Liver (tissue), 3 donors: ENCODE measurements at regions not wholly inside any gene's neighbourhood (a gene's known extent, or its start where the extent isn't known, plus 50 kb on each side); places are given as distances from the start of the nearest gene placed in this dataset.

Source experiments
- CTCF ChIP-seq: fragments of 150-350 bp; IDR thresholded peaks from 2 replicates; pipeline ENCODE4 v1.5.1; 2017; ENCODE audit warnings: improper control_type of control experiment, low read depth, low read length; ENCODE audit not compliant: missing input control
- JUND ChIP-seq, 2 donors: IDR thresholded peaks; 2 replicates each; pipeline ENCODE4 v1.6.1; 2016; ENCODE audit warnings: antibody characterized with exemption in 2 of 2
- REST ChIP-seq: IDR thresholded peaks from 2 replicates; pipeline ENCODE4 v1.6.1; 2016; ENCODE audit warnings: antibody characterized with exemption, mild to moderate bottlenecking
- SP1 ChIP-seq: IDR thresholded peaks from 2 replicates; pipeline ENCODE4 v1.6.1; 2018; ENCODE audit warnings: antibody characterized with exemption, mild to moderate bottlenecking
- donor health status: healthy.
- donor health status: healthy.

GRCh38 chr10:121291823-121292222 lies 306.4 kb downstream of the FGFR2 start:
- TF ChIP-seq SP1 = no peak
- TF ChIP-seq CTCF = no peak
- TF ChIP-seq REST = no peak
- TF ChIP-seq JUND (IDR thresholded peaks at IDR 0.05) = no peak
